ENCODE measurements at regions not wholly inside any gene's neighbourhood (a gene's known extent, or its start where the extent isn't known, plus 50 kb on each side); places are given as distances from the start of the nearest gene placed in this dataset.

GRCh38 chr11:133619397-133619796 is 87.1 kb upstream of the OPCML start:
- no peaks in the 10 kb centered on the region for H3K79me2 ChIP-seq
- no peaks in the 10 kb centered on the region for H3K27me3 ChIP-seq (ENCODE audit: control insufficient read depth, insufficient read depth, low read length)
- no peak for TF ChIP-seq CTCF (IDR thresholded peaks at IDR 0.05)
- no peak overlapping the region for H3K4me2 ChIP-seq (ENCODE audit: low read length)
- H3K9me3 ChIP-seq (ENCODE audit: control insufficient read depth, low read length), result no peaks in the 10 kb centered on the region
- H3K27ac ChIP-seq, result no peak overlapping the region
- H2AFZ ChIP-seq, result no peak overlapping the region
- H3K9ac ChIP-seq, result no peak overlapping the region
- no peaks in the 10 kb centered on the region for H3K36me3 ChIP-seq (ENCODE audit: control insufficient read depth, insufficient read depth, low read length)
- no peak overlapping the region for H3K4me3 ChIP-seq (ENCODE audit: low read depth, low read length)
- no peaks in the 10 kb centered on the region for H3K4me1 ChIP-seq

- Histone ChIP-seq H3K27me3 (ENCODE audit: control insufficient read depth, insufficient read depth, low read length) (no peaks in the 10 kb centered on the region), H3K36me3 (ENCODE audit: control insufficient read depth, insufficient read depth, low read length) (no peaks in the 10 kb centered on the region), H3K27ac (no peak overlapping the region), H3K4me1 (no peaks in the 10 kb centered on the region), H2AFZ (no peak overlapping the region), H3K79me2 (no peaks in the 10 kb centered on the region), H3K4me2 (ENCODE audit: low read length) (no peak overlapping the region), H3K9me3 (ENCODE audit: control insufficient read depth, low read length) (no peaks in the 10 kb centered on the region), H3K4me3 (ENCODE audit: low read depth, low read length) (no peak overlapping the region), H3K9ac (no peak overlapping the region)
- no peak for TF ChIP-seq CTCF (IDR thresholded peaks at IDR 0.05)
Observed at GRCh38 chr11:133618544-133618943, 86.2 kb upstream of the OPCML start.

- H2AFZ ChIP-seq, result no peak overlapping the region
- H3K27ac ChIP-seq, result no peak overlapping the region
- no peak overlapping the region for H3K4me2 ChIP-seq (ENCODE audit: low read length)
- H3K36me3 ChIP-seq (ENCODE audit: control insufficient read depth, insufficient read depth, low read length), result no peaks in the 10 kb centered on the region
- no peaks in the 10 kb centered on the region for H3K27me3 ChIP-seq (ENCODE audit: control insufficient read depth, insufficient read depth, low read length)
- TF ChIP-seq CTCF (IDR thresholded peaks at IDR 0.05), result no peak
- no peak overlapping the region for H3K4me3 ChIP-seq (ENCODE audit: low read depth, low read length)
- H3K9ac ChIP-seq, result no peak overlapping the region
- H3K4me1 ChIP-seq, result no peaks in the 10 kb centered on the region
- H3K9me3 ChIP-seq (ENCODE audit: control insufficient read depth, low read length), result no peaks in the 10 kb centered on the region
- H3K79me2 ChIP-seq, result no peaks in the 10 kb centered on the region
Observed at GRCh38 chr11:133608496-133608895, 76.2 kb upstream of the OPCML start.

GRCh38 chr11:133606124-133606523 is 73.8 kb upstream of the OPCML start:
- H2AFZ ChIP-seq, result no peak overlapping the region
- H3K27me3 ChIP-seq (ENCODE audit: control insufficient read depth, insufficient read depth, low read length), result no peaks in the 10 kb centered on the region
- TF ChIP-seq CTCF (IDR thresholded peaks at IDR 0.05), result no peak
- no peak overlapping the region for H3K4me3 ChIP-seq (ENCODE audit: low read depth, low read length)
- no peaks in the 10 kb centered on the region for H3K36me3 ChIP-seq (ENCODE audit: control insufficient read depth, insufficient read depth, low read length)
- H3K4me1 ChIP-seq, result no peaks in the 10 kb centered on the region
- H3K27ac ChIP-seq, result no peak overlapping the region
- H3K79me2 ChIP-seq, result no peaks in the 10 kb centered on the region
- no peak overlapping the region for H3K4me2 ChIP-seq (ENCODE audit: low read length)
- H3K9me3 ChIP-seq (ENCODE audit: control insufficient read depth, low read length), result no peaks in the 10 kb centered on the region
- no peak overlapping the region for H3K9ac ChIP-seq

GRCh38 chr11:133605482-133605881 is 73.2 kb upstream of the OPCML start:
- no peaks in the 10 kb centered on the region for H3K36me3 ChIP-seq (ENCODE audit: control insufficient read depth, insufficient read depth, low read length)

More at GRCh38 chr11:133605482-133605881, 73.2 kb upstream of the OPCML start:
- Histone ChIP-seq H3K4me1 (no peaks in the 10 kb centered on the region), H3K4me2 (ENCODE audit: low read length) (no peak overlapping the region), H3K27ac (no peak overlapping the region), H3K9ac (no peak overlapping the region), H3K4me3 (ENCODE audit: low read depth, low read length) (no peak overlapping the region), H3K79me2 (no peaks in the 10 kb centered on the region), H3K9me3 (ENCODE audit: control insufficient read depth, low read length) (no peaks in the 10 kb centered on the region), H2AFZ (no peak overlapping the region), H3K27me3 (ENCODE audit: control insufficient read depth, insufficient read depth, low read length) (no peaks in the 10 kb centered on the region)
- no peak for TF ChIP-seq CTCF (IDR thresholded peaks at IDR 0.05)

Data from parathyroid adenoma (tissue), 2 donors.